ENCODE measurements at regions not wholly inside any gene's neighbourhood (a gene's known extent, or its start where the extent isn't known, plus 50 kb on each side); places are given as distances from the start of the nearest gene placed in this dataset.
"Not testable (repeated sequence)": the region's sequence is repeated elsewhere in the genome, so short reads cannot be mapped to it uniquely, and the experiment has no call there.

- no peak overlapping the region for H3K4me3 Mint-ChIP-seq
- H3K27me3 Mint-ChIP-seq (ENCODE audit: low read depth): peaks cover 5% of the 10 kb centered on the region
- H3K27ac Mint-ChIP-seq: peak overlapping the region in 1 of 3 experiments; percentile 2
- H3K36me3 Mint-ChIP-seq (ENCODE audit: low read depth): no peaks in the 10 kb centered on the region
- H3K9me3 Mint-ChIP-seq: peaks cover 27% of the 10 kb centered on the region
- TF ChIP-seq CTCF (IDR thresholded peaks at IDR 0.05; ENCODE audit: unreplicated experiment in 3 of 3): no peak
- peaks cover 29% of the 10 kb centered on the region for H3K4me1 Mint-ChIP-seq
Measured at GRCh38 chr5:17336054-17336453, 118.6 kb downstream of the BASP1 start.

- H3K27me3 Mint-ChIP-seq (ENCODE audit: low read depth); H3K4me3 Mint-ChIP-seq; H3K36me3 Mint-ChIP-seq (ENCODE audit: low read depth); H3K27ac Mint-ChIP-seq: not testable (repeated sequence)
- Mint-ChIP-seq H3K9me3 (peaks cover 24% of the 10 kb centered on the region), H3K4me1 (peaks cover 33% of the 10 kb centered on the region)
Measured at GRCh38 chr5:17336723-17337122, 119.3 kb downstream of the BASP1 start.

- no peak for TF ChIP-seq CTCF (IDR thresholded peaks at IDR 0.05; ENCODE audit: unreplicated experiment in 3 of 3)
- Mint-ChIP-seq H3K27ac (peak overlapping the region in 1 of 3 experiments; percentile 70), H3K4me3 (no peak overlapping the region), H3K27me3 (ENCODE audit: low read depth) (peaks cover 3% of the 10 kb centered on the region), H3K36me3 (ENCODE audit: low read depth) (no peaks in the 10 kb centered on the region), H3K4me1 (peaks cover 25% of the 10 kb centered on the region), H3K9me3 (peaks cover 14% of the 10 kb centered on the region)
Measured at GRCh38 chr5:17339841-17340240, 122.4 kb downstream of the BASP1 start.

- peaks cover 14% of the 10 kb centered on the region for H3K9me3 Mint-ChIP-seq
- no peak overlapping the region for H3K4me3 Mint-ChIP-seq
- H3K36me3 Mint-ChIP-seq (ENCODE audit: low read depth): no peaks in the 10 kb centered on the region
- peaks cover 20% of the 10 kb centered on the region for H3K4me1 Mint-ChIP-seq
- peaks cover 3% of the 10 kb centered on the region for H3K27me3 Mint-ChIP-seq (ENCODE audit: low read depth)
- TF ChIP-seq CTCF (IDR thresholded peaks at IDR 0.05; ENCODE audit: unreplicated experiment in 3 of 3): no peak
- H3K27ac Mint-ChIP-seq: peak overlapping the region in 2 of 3 experiments; percentile 40 to 70
Measured at GRCh38 chr5:17340379-17340778, 122.9 kb downstream of the BASP1 start.

- no peak for TF ChIP-seq CTCF (IDR thresholded peaks at IDR 0.05; ENCODE audit: unreplicated experiment in 3 of 3)
- H3K9me3 Mint-ChIP-seq: peaks cover 14% of the 10 kb centered on the region
- H3K36me3 Mint-ChIP-seq (ENCODE audit: low read depth): no peaks in the 10 kb centered on the region
- H3K4me3 Mint-ChIP-seq: no peak overlapping the region
- H3K27ac Mint-ChIP-seq: peak overlapping the region in 1 of 3 experiments; percentile 70
- H3K4me1 Mint-ChIP-seq: peaks cover 16% of the 10 kb centered on the region
- H3K27me3 Mint-ChIP-seq (ENCODE audit: low read depth): peaks cover 3% of the 10 kb centered on the region
Measured at GRCh38 chr5:17340819-17341218, 123.4 kb downstream of the BASP1 start.

GRCh38 chr5:17343675-17344074 lies 126.2 kb downstream of the BASP1 start:
- Mint-ChIP-seq H3K27me3 (ENCODE audit: low read depth) (no peaks in the 10 kb centered on the region), H3K4me1 (peaks cover 13% of the 10 kb centered on the region), H3K4me3 (no peak overlapping the region), H3K9me3 (peaks cover 4% of the 10 kb centered on the region), H3K36me3 (ENCODE audit: low read depth) (no peaks in the 10 kb centered on the region), H3K27ac (no peak overlapping the region)
- no peak for TF ChIP-seq CTCF (IDR thresholded peaks at IDR 0.05; ENCODE audit: unreplicated experiment in 3 of 3)

Measured in nephron (organoid).